GM21576 (cell line): ENCODE measurements at regions not wholly inside any gene's neighbourhood (a gene's known extent, or its start where the extent isn't known, plus 50 kb on each side); places are given as distances from the start of the nearest gene placed in this dataset.

ENCODE experiments used
- ATAC-seq: cut with Tn5 transposase; IDR thresholded peaks from one replicate; pipeline ENCODE4 v1.9.1; 2021; ENCODE audit warnings: mild to moderate bottlenecking, moderate library complexity; ENCODE audit not compliant: unreplicated experiment

DNA sequence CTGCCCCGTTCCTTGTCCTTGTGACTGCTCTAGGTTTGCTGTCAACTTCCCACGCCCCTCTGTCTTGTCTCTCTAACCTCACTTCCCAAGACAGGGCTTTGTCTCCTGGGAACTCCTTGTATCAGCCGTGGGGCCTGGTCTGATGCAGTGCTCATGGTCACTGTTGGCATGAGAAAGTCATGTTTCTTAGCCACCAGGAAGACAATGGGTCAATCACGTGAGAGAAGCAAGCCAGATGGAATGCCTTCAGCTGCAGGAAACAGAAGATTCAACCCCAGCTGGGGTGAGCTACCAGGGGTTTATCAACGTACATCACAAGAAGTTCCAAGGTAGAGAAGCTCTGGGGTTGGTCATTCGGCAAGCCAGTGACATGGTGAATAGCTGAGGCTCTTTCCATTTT lies 116.6 kb downstream of the IRF8 start:
- ATAC-seq = no peak

DNA sequence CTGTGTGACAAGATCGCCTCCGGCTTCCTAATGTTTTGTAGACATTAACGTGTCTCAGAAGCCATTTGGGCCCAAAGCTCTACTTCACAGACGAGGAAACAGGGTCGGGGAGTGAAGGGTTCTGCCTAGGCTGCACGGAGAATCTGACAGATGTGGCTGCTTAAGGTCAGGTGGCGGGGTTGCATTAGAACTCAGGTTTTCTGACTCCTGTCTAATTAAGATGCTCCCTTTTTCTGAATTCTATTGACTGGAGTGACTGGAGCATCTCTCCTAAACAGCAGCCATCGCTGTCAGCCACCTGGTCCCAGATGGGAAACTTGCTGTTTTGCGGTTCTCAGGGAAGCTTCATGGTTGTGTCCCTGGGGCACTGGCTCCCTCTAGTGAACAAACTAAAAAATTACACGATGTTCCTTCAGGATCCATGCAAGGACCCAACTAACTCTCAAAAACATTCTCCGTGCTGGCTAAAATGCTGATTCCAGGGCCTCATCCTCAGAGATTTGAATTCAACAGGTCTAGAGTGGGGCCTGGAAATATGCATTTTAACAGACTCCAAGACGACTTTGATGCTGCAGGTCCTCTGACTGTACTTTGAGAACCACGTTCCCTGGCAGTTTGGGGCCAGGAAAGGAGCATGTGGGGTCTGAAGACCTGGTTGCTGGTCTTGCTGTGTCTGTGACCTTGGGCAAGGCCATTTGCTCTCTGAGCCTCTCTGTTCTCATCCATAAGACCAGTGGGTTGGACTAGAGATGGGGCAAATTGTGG lies 117.4 kb downstream of the IRF8 start:
- no peak for ATAC-seq

DNA sequence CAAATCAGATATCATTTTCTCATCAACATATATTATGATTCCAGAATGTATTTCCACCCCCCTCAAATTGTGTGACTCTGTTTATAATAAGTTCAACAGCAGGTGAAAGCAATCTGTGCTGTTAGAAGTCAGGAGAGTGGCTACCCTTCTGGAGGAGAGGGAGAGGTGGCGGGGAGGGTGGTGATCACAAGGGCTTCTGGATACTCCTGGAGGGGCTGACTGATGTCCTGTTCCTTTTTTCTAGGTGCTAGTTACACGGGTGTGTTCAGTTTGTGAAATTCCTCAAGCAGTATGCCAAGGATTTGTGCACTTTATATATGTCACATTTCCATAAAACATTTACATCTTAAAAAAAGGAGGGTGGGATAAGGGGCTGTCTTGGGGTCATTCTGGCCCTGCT lies 119.1 kb downstream of the IRF8 start:
- no peak for ATAC-seq

DNA sequence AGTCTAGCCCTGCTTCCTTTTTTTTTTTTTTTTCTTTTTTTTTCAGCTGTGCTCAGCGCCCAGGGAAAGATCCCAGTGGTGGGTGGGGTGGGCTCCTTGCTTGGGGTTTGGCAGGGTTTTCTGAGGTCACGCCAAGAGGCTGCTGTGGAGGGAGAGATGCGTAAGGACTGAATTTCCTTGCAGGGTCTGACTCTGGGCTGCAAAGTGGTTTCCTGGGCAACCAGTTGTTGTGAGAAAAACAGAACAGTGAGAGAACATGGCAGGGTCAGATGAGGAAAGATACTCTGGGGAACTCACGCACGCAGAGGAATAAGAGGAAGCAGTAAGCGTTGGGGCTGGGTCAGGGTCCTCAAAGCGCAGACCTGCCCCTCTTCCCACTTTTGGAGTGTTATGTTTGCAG lies 119.5 kb downstream of the IRF8 start:
- ATAC-seq = no peak

DNA sequence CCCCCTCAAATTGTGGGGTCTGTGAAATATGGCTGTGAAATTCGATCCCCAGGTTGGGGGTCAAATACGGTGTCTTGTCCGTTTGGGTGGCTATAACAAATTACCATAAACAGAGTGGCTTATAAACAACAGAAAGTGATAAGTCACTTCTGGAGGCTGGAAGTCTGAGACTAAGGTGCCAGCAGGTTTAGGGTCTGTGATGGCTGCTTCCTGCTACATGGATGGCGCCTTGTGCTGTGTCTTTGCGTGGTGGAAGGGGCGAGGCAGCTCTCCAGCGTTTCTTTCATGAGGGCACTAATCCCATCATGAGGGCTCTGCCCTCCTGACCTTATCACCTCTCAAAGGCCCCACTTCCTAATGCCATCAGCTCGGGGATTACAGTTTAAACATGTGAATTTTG lies 120.0 kb downstream of the IRF8 start:
- ATAC-seq = no peak

DNA sequence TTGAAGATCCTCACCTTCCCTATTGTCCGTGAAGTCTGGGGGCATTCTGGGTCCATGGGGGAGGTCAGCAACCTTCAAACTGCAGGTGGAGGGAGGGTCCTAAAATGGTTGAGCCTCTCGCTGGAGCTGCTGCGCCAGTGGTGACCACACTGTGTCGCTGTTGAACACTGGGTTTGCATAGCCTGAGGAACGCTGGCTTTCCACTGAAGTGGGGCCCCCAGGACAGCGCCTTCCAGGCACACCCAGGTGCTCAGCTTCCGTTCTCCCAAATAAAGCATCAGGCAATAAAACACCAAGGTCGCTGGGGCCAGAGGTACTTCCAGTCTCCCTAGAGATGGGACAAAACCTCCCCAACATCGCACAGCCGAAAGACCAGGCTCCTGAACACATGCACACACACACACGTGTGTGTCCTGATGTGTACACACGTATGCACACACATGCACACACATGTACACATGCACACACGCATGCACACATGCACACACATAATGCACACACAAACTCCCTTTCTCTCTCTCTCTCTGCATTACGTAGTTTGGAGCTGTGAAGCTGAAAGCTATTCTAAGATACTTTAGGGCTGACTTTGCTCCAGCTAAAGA lies 120.6 kb downstream of the IRF8 start:
- no peak for ATAC-seq

DNA sequence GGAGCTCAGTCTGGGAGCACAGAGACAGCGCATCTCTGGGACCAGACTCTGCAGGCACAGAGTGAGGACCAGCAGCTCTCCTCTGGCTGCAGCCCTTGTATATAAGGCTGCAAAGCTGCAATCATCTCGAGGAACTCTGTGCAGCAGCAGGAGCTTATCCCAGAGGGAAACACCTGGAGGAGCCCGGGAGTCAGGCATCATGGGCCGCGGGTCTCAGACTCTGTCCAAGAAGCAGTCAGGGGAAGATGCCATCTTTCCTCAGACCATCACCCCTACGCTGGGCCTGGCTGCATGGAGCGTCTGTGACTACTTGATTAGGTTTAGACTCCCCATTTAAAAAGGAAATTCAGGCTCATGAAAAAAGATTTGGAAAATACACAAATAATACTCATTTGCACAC lies 122.0 kb downstream of the IRF8 start:
- no peak for ATAC-seq

DNA sequence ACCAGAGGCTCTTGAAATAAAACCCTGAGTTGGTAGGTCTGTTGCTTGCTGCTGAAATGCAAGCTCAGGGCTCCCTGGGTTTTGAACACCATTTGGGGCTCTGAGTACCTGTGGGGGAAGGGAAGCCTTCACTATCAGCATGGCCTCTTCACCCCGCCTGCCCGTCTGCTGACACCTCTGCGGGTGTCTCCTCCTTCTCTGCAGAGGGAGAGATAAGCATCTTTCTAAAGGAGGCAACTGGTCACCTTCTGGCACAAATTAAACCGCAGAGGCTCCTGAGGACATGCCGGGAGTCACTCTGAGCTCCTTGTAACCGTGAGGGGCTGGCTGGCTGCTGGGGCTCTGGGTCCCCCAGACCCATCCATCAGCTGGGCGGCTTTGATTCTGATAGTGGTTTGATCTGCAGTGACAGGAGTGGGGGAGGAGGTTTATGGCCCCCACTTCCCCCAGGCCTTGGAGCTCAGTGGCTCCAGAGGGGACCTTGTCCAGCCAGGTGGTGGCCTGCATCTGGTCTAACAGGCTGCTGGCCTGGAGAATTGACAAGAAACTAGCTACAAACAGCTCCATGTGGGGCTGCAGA lies 123.5 kb downstream of the IRF8 start:
- no peak for ATAC-seq

DNA sequence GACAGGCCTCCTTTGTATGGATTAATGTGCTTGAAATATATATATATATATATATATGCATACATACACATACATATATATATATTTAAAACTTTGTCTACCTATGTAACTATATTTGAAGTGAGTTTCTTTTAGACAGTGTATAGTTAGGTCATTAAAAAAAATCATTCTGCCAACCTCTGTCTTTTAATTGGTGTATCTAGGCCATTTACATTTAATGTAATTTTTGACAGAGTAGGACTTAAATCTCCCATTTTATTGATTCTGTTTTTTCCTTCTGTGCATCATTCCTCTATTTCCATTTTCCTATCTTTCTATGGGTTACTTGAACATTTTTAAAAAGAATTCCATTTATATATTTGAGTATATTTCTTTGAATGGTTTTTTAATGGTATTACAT lies 125.2 kb downstream of the IRF8 start:
- no peak for ATAC-seq

DNA sequence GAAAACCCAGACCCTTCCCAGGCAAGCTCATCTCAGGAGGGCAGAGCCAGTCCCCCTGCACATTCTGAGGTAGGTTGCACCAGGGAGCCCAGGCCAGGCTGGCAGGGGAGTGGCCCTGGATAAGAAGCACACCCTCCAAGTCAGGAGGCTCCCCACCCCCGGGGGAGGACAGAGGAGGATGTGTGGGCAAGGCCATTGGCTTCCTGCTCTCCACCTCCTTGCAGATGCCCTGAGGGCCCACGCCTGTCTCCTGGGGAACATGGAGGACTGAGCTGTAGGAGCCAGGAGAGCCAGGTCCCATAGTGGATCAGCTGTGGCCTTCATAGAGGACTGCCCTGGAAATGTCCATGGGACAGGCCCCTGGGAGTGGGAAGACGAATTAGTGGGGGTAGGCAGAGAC lies 126.7 kb downstream of the IRF8 start:
- ATAC-seq = no peak

DNA sequence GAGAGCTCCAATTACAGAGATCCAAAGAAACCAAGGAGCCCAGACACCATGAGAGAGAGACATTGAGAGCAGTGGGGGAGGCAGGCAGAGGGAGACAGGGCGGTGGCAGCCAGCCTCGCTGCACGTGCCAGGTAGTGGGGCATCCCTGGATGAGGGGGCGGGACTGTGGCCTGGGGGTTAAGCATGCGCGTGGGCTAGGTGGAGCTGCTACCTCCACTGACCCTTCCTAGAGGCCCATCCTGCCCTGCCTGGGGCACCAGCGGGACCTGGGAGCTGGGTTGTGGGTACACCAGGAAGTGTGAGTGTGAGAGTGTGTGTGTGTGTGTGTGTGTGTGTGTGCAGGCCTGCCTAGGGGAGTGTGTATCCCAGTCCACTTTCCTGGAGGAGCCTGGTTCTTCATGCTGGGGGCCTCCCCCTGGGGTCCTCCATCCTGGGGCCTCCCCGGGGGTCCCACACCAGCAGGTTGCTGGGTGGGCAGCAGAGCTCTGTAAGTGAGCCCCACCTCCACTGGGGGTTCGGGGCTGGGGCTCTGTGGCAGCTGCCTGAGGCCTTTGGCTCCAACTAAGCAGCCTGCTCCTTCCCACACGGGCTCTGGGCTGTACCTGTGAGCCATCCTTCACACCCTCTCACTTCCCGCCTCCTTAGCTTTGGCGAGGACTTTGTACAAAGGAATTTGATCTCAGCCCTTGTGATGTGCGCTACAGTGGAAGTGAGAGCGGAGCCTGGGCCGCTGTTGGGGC lies 127.4 kb downstream of the IRF8 start:
- no peak for ATAC-seq

DNA sequence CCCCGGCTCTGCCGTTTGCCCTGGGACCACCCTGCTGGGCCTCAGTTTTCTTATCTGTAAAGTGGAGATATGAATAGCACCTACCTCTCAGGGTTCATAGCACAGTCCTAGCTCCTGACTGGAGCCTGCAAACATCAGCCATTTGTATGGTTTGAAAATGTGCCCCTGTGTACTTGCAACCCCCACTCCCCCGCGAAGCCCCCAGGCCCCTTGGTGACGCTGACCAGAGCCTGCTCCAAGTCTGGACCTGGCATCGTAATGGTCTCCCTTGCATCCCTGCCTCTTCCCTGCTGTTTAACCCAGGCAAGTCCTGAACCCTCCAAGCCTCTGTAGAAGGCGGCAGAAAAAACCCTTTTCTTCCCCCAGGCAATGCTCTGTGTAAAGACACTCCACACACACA lies 128.0 kb downstream of the IRF8 start:
- no peak for ATAC-seq

DNA sequence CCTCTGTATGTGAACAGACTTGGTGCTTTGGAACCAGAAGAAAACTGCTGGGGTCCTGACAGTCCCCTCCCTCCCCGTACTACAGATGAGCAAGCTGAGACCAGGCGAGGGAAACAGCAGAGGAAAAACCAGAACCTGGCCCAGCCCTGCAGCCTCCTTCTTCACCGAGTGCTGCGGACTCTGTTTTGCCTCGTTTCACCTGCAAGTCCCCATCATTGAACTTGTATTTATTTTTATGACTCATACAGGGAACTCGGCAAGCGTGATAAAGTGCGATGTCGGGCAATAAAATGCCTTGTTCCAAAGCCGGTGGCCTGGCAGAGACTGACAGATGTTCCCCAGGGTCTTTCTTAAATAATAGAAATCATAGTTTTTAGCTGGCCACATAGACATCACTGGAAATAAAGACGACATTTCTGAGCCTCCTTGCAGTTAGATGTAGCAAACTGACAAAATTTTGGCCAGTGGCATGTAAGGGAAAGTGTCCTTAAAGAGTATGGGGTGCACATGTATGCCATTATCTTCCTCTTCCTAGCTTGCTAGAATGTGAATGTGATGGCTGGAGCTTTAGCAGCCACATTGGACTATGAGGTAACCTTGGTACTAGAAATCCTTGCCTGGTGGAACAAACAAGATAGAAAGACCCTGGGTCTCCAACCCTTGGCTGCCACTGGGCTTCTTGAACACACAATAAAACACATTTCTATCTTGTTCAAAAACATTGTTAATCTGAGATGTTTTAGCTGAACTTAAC lies 128.6 kb downstream of the IRF8 start:
- ATAC-seq = no peak

DNA sequence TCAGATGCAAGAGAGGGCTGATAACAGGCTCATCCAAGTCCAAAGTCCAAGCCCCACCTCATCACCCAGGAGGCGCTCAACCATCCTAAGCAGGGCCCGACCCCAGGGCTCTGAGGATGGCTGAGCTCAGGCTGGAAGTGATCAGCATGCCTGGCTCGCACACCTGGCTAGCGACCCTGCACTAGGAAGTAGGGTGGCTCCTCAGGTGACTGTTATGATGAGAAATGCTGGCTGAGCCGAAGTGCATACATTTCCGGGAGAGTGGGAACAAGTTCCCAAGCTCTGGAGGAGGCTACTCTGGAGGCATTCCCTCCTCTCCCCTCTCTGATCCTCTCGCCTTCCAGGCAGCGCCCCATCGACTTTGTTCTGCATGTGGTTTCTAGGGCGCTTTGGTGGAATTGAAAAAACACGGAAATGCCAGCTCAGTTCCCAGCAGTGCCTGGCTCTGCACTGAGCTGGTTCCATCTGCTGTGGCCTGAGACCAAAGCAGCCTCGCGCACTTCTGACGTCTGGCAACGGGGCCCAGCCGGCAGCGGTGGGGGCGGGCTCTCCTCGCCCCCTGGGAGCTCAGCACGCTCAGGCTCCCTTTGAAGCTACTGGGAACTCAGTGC lies 130.3 kb downstream of the IRF8 start:
- ATAC-seq = no peak

DNA sequence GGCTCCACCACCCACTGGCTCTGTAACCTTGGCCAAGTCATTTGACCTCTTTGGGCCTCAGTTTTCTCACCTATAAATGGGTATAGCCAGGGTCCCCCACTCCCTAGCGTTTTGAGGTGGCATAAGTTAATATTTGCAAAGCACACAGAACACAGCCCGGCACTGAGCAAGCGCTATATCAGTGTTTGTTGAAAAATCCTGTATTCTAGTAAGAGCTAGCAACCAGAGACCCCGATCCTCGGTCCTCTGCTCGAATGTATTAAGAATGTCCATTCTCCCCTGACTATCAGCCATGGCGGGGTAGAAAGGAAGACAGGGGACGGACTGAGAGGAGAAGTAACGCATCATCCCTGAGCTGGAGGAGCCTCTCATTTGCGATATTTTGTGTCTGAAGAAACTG lies 131.2 kb downstream of the IRF8 start:
- ATAC-seq = no peak

DNA sequence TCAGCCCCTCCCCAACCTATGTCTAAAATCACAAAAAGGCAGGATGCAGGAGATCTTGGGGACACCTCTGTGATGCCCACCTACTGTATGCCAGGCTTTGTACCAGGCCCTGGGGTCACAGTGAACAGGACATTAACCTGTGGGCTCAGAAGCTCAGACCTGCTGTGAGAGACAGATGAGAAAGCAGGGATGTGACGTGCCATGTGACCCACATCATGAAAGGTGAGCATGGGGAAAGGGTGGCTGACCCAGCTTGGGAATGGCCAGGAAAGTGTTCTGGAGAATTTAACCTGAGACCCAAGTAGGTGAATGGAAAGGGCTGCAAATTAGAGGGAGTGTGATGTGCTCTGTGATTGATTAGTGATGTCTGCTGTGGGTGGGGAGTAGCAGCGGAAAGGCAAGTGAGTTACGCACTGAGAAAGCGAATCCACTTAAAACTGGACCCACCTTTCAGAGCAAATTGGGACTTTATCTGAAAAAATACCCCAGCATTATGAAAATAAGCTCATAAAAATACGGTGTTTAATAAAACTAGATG lies 132.2 kb downstream of the IRF8 start:
- ATAC-seq = no peak

DNA sequence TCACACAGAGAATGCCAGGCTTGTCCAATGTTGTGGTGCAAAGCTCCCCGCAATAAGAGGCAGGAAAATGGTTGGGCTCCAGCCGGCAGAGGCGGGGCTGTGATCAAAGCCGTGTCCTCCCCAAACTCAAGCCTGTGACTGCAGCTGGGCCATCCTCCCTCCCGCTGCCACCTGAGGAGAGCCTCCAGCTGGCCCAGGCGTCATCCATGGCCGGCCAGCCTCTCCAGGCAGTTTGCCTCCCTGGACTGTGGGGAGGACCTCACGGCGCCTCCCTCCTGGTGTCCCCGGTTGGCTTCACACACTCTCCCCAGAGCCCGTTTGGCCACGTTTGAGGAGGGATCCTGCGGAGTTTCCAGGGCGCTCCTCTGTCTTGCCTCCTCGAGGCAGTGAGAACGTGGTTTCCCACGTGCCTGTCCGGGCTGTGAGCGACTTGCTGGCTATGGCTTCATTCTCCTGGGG lies 134.1 kb downstream of the IRF8 start:
- no peak for ATAC-seq

DNA sequence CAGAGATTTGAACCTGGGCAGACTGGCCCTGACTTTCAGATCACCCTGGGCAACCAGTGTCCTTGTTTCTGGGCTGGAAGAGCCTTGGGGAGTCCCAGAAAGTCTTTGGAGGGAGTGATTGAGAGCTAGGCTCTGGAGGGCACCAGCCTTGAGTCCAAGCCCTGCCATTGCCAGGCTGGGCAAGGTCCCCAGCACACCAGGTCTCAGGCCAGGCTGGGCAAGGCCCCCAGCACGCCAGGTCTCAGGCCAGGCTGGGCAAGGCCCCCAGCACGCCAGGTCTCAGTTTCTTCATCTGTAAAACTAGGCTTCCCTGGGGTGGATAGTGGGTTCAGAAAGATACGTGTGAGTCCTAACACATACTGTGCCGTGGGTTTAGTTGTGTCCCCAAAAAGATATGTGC lies 135.0 kb downstream of the IRF8 start:
- no peak for ATAC-seq

DNA sequence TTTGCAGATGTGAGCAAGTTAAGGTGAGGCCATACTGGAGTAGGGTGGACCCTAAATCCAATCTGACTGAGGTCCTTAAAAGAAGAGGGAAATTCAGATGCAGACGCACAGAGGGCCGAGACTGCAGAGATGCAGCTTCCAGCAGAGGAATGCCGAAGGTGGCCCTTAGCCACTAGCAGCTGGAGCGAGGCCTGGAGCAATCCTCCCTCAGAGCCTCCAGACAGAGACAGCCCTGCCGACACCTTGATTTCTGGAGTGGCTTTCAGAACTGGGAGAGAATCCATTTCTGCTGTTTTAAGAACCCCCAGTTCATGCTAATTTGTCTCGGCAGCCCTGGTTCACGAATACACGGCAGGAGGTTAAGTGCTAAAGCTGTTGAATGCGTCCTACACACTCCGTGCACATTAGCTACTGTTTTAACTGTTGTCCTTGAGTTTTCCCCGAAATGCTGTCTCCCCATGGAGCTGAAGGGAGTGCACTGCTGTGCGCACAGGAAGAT lies 135.5 kb downstream of the IRF8 start:
- no peak for ATAC-seq

DNA sequence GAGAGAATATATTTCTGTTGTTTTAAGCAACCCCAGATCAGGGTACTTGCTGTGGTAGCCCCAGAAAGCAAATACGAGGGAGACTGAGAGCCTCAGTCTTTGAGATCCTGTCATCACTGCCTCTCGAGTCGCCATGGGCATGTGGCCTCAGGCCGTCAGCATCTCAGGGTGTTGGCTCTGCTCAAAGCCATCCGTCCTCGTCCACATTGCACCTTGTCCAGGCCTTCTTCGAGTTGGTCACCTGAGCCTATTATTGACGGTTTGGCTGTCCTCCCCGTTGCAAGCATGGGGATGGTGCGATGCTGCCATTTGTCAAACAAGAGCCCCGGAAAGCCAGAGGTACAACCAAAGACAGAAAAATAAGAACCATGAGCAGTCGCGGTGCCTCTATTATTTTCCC lies 136.9 kb downstream of the IRF8 start:
- no peak for ATAC-seq
